HL-60 (cell line): ENCODE measurements at regions not wholly inside any gene's neighbourhood (a gene's known extent, or its start where the extent isn't known, plus 50 kb on each side); places are given as distances from the start of the nearest gene placed in this dataset.

Experiments
- DNase-seq, 2 experiments: peaks; one replicate each; pipeline ENCODE4 v3.0.0-alpha.2; 2010 to 2020; ENCODE audit warnings: low read depth in 1 of 2, low spot score in 1 of 2
- H3K27ac ChIP-seq: fragments of 250-450 bp; sonication (Bioruptor Pico); replicated peaks from 2 replicates; pipeline ENCODE4 v1.5.1; 2020; ENCODE audit warnings: mild to moderate bottlenecking, moderate library complexity
- H3K27me3 ChIP-seq: fragments of 250-450 bp; sonication (Bioruptor Pico); 2 replicates; pipeline ENCODE4 v1.5.1; 2021; ENCODE audit warnings: mild to moderate bottlenecking, moderate library complexity; ENCODE audit not compliant: insufficient read depth, poor library complexity, severe bottlenecking
- H3K4me3 ChIP-seq: replicated peaks from 2 replicates; pipeline ENCODE4 v1.5.1; 2011; ENCODE audit warnings: mild to moderate bottlenecking, control low read depth, low read length; ENCODE audit not compliant: insufficient read depth
- GABPA ChIP-seq: IDR thresholded peaks from 2 replicates; pipeline ENCODE4 v1.6.1; 2012; ENCODE audit warnings: low read depth
- POLR2AphosphoS5 ChIP-seq: IDR thresholded peaks from 2 replicates; pipeline ENCODE4 v1.6.1; 2012; ENCODE audit warnings: low read depth
- SPI1 ChIP-seq: IDR thresholded peaks from 2 replicates; pipeline ENCODE4 v1.6.1; 2012; ENCODE audit warnings: low read depth, mild to moderate bottlenecking, borderline replicate concordance
- TF ChIP-seq, protein P1 (sequence below): IDR thresholded peaks from 2 replicates; pipeline ENCODE4 v1.6.1; 2012; ENCODE audit warnings: low read depth; ENCODE audit not compliant: insufficient replicate concordance
- TF ChIP-seq, protein P2 (sequence below): IDR thresholded peaks from one replicate; pipeline ENCODE4 v1.5.1; 2011; ENCODE audit warnings: low read length, control low read depth, inconsistent platforms; ENCODE audit not compliant: insufficient read depth

DNA sequence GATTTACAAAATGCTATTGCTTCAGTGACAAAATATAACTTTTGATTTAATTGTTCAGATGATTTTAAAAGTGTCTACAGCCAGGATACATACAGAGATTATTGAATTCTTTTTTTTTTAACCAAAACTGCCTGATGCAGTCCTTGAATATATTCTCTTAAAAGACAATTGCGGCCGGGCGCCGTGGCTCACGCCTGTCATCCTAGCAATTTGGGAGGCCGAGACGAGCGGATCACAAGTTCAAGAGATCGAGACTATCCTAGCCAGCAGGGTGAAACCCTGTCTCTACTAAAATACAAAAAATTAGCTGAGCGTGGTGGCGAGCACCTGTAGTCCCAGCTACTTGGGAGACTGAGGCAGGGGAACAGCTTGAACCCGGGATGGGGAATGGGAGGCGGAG lies 497.0 kb upstream of the FSIP2 start:
- TF ChIP-seq POLR2AphosphoS5 (no peak), GABPA (no peak), SPI1 (no peak)
- TF ChIP-seq, protein P1, sequence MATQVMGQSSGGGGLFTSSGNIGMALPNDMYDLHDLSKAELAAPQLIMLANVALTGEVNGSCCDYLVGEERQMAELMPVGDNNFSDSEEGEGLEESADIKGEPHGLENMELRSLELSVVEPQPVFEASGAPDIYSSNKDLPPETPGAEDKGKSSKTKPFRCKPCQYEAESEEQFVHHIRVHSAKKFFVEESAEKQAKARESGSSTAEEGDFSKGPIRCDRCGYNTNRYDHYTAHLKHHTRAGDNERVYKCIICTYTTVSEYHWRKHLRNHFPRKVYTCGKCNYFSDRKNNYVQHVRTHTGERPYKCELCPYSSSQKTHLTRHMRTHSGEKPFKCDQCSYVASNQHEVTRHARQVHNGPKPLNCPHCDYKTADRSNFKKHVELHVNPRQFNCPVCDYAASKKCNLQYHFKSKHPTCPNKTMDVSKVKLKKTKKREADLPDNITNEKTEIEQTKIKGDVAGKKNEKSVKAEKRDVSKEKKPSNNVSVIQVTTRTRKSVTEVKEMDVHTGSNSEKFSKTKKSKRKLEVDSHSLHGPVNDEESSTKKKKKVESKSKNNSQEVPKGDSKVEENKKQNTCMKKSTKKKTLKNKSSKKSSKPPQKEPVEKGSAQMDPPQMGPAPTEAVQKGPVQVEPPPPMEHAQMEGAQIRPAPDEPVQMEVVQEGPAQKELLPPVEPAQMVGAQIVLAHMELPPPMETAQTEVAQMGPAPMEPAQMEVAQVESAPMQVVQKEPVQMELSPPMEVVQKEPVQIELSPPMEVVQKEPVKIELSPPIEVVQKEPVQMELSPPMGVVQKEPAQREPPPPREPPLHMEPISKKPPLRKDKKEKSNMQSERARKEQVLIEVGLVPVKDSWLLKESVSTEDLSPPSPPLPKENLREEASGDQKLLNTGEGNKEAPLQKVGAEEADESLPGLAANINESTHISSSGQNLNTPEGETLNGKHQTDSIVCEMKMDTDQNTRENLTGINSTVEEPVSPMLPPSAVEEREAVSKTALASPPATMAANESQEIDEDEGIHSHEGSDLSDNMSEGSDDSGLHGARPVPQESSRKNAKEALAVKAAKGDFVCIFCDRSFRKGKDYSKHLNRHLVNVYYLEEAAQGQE = no peak
- TF ChIP-seq, protein P2, sequence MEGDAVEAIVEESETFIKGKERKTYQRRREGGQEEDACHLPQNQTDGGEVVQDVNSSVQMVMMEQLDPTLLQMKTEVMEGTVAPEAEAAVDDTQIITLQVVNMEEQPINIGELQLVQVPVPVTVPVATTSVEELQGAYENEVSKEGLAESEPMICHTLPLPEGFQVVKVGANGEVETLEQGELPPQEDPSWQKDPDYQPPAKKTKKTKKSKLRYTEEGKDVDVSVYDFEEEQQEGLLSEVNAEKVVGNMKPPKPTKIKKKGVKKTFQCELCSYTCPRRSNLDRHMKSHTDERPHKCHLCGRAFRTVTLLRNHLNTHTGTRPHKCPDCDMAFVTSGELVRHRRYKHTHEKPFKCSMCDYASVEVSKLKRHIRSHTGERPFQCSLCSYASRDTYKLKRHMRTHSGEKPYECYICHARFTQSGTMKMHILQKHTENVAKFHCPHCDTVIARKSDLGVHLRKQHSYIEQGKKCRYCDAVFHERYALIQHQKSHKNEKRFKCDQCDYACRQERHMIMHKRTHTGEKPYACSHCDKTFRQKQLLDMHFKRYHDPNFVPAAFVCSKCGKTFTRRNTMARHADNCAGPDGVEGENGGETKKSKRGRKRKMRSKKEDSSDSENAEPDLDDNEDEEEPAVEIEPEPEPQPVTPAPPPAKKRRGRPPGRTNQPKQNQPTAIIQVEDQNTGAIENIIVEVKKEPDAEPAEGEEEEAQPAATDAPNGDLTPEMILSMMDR = no peak
- Histone ChIP-seq H3K4me3 (no peak overlapping the region), H3K27ac (no peak overlapping the region), H3K27me3 (no peaks in the 10 kb centered on the region)
- no peak for DNase-seq

DNA sequence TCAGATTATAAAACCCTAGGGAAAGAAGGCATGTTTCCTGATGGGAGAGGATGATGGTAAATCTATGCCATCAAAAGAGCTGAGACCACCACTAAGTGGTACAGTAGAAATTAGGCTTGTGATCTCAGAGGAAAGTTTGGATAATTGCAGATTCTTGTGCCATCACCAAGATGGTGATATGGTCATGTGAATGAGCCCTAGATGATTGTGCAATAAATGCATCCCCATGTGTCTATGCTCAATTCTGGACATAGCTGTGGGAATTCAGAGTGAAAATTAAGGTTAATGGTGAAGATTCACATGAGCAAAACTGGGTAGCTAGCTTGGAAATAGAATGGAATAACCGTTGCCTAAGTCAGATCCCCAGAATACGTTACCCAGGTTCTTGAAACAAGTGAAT lies 496.1 kb upstream of the FSIP2 start:
- H3K27ac ChIP-seq = no peak overlapping the region
- TF ChIP-seq, protein P1 = no peak
- no peak for TF ChIP-seq GABPA
- TF ChIP-seq POLR2AphosphoS5 = no peak
- no peaks in the 10 kb centered on the region for H3K27me3 ChIP-seq
- no peak overlapping the region for H3K4me3 ChIP-seq
- no peak for DNase-seq

DNA sequence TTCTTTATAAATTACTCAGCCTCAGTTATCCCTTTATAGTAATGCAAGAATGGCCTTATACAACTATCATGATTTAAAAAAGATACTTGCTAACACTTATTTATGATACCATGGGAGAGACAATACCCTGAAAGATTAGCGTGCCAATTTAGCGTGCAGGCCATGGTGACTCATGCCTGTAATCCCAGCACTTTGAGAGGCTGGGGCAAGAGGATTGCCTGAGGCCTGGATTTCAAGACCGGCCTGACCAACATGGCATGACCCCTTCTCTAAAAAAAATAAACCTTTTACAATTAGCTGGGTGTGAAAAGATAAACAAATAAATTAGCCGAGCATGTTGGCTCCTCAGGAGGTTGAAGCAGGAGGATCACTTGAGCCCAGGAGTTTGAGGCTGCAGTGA lies 493.4 kb upstream of the FSIP2 start:
- Histone ChIP-seq H3K27me3 (no peaks in the 10 kb centered on the region), H3K4me3 (no peak overlapping the region), H3K27ac (no peak overlapping the region)
- no peak for DNase-seq
- TF ChIP-seq POLR2AphosphoS5 (no peak), SPI1 (no peak), GABPA (no peak)
- TF ChIP-seq, protein P1 = no peak
- TF ChIP-seq, protein P2 = no peak

DNA sequence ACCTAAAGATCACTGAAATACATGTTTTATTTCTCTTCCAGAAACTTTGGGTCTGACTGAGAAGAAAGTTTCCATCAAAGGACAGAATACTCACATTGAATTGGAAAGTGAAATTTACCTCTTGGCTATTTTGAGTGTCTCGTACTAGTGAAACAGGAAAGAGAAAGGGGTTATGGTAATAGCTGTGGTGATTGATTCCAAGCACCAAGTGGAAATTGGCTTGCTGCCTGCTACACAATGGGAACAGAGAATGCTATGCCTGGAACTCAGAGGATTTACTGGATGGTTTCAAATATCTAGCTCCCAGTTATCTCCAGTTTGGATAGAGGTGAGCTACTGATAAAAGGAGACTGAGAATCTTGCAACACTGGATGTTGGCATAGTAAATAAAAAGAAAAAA lies 492.8 kb upstream of the FSIP2 start:
- H3K27me3 ChIP-seq = no peaks in the 10 kb centered on the region
- no peak overlapping the region for H3K4me3 ChIP-seq
- DNase-seq = no peak
- TF ChIP-seq, protein P2 = no peak
- TF ChIP-seq GABPA (no peak), SPI1 (no peak), POLR2AphosphoS5 (no peak)
- TF ChIP-seq, protein P1 = no peak
- no peak overlapping the region for H3K27ac ChIP-seq
